ENCODE measurements at regions not wholly inside any gene's neighbourhood (a gene's known extent, or its start where the extent isn't known, plus 50 kb on each side); places are given as distances from the start of the nearest gene placed in this dataset.

DNA sequence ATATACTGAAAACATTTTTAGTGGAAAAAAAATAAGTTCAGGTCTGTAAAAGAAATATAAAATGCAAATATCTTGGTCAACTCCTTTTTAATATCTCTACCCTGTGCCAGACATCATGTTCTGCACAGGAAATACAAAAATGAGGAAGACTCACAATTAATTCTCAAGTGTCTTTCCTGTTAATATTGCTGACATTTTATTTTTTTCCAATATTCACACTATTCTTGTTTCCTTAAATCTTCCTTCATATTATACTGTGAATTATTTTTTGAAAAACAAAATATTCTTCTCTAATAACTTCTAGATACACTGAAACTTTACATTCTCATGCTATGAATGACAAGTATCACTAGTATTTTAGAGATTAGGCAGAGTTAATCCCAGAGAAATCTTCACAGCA is 334.7 kb upstream of the FTMT start:
- TF ChIP-seq, protein P1, sequence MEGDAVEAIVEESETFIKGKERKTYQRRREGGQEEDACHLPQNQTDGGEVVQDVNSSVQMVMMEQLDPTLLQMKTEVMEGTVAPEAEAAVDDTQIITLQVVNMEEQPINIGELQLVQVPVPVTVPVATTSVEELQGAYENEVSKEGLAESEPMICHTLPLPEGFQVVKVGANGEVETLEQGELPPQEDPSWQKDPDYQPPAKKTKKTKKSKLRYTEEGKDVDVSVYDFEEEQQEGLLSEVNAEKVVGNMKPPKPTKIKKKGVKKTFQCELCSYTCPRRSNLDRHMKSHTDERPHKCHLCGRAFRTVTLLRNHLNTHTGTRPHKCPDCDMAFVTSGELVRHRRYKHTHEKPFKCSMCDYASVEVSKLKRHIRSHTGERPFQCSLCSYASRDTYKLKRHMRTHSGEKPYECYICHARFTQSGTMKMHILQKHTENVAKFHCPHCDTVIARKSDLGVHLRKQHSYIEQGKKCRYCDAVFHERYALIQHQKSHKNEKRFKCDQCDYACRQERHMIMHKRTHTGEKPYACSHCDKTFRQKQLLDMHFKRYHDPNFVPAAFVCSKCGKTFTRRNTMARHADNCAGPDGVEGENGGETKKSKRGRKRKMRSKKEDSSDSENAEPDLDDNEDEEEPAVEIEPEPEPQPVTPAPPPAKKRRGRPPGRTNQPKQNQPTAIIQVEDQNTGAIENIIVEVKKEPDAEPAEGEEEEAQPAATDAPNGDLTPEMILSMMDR (conservative IDR thresholded peaks at IDR 0.05) = no peak
- no peak for TF ChIP-seq ZFX (IDR thresholded peaks at IDR 0.05)

Data from C4-2B (cell line).